ENCODE measurements at regions not wholly inside any gene's neighbourhood (a gene's known extent, or its start where the extent isn't known, plus 50 kb on each side); places are given as distances from the start of the nearest gene placed in this dataset.
"Not testable (repeated sequence)": the region's sequence is repeated elsewhere in the genome, so short reads cannot be mapped to it uniquely, and the experiment has no call there.

GRCh38 chrX:124717537-124717936, 371.2 kb downstream of the SH2D1A start:
- no peak for DNase-seq (ENCODE audit: low spot score)

DNA sequence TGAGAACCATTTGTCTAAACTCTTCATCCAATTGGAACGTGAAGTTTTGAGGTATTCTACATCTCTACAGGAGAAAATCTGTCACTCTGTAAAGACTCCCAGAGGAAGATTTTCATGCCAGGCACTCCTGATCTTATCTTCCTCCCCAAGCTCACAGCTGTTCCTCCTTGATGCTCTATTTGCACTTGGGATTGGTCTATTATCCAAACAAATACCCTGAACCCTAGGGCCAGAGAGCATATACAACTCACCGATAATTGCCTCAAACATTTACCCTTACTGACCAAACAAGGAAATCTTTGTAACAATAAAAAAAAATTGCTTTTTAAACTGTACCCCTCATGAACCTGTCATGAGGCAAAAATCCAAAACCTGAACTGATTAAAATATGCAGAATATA, 372.7 kb downstream of the SH2D1A start:
- no peak for DNase-seq (ENCODE audit: low spot score)

- DNase-seq (ENCODE audit: low spot score), result no peak
Measured at GRCh38 chrX:124720532-124720931, 374.2 kb downstream of the SH2D1A start.

GRCh38 chrX:124725502-124725901, 379.1 kb downstream of the SH2D1A start:
- no peak for DNase-seq (ENCODE audit: low spot score)

DNA sequence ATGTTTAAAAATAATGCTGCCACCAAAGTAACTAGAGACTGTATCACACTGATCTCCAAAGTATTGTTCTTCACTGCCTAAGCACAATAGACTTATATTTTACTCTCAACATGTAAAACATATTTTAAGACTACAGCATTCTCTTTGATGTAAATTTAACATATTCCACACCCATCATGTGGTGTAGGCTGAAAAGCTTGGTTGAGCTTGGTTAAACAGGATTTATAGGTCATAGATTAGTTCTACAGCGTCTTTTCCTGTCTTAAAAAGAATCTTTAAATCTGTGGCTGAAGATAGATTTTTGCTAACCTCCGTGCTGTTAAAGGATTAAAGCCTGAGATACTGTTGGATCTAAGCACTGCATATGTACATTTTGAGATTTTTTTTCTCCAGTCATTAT, 379.9 kb downstream of the SH2D1A start:
- no peak for DNase-seq (ENCODE audit: low spot score)

DNA sequence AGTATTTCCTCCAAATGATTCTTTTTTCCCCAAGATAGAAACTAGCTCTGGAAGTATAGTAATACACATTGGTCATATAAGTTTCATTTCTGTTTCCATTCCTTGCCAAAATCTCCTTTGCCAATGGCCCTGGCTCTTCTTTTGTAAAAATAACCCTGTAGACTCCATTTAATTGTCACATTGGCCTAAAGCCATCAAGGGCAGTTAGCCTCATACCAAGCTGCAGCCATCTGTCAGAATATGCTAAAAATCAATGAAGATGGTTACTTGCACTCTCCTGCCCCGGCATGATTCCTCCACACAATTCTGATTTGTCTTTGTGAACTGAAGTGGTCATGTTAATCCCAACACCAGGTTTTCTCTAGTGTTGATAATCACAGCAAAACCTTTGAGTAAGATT, 380.5 kb downstream of the SH2D1A start:
- no peak for DNase-seq (ENCODE audit: low spot score)

DNA sequence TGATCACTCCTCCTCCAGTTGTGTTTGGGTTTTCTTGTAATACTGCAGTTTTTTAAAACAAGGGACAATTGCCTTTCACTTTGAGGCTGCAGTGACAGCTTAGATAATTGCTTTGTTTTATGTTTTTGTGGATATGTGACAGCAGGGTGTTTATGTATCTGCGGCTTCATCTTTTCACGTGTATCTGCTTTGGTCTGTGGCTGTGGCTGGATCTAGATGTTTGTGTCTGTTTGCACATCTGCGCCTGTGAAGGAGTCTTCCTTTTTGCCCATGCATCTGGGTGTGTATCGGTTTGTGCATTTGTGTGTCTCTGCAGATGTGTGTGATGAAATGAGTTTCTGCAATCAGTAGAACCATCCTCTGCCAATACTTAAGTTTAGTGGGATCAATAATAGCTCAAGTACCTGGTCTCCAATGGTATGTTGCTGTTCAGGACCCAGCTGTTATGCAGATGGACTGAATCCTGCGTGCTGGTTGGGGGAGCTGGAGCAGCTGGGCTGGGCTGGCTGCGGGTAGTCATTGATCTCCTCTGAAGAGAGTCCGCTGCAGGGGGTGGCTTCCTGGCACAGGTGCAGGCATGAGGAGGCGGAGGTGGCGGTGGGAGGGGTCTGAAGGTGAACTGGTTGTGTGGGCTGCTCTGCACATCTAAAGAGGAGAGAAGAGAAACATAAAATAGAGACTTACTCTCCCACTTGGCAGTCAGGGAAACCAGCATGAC, 390.3 kb downstream of the SH2D1A start:
- DNase-seq (ENCODE audit: low spot score), result no peak

DNA sequence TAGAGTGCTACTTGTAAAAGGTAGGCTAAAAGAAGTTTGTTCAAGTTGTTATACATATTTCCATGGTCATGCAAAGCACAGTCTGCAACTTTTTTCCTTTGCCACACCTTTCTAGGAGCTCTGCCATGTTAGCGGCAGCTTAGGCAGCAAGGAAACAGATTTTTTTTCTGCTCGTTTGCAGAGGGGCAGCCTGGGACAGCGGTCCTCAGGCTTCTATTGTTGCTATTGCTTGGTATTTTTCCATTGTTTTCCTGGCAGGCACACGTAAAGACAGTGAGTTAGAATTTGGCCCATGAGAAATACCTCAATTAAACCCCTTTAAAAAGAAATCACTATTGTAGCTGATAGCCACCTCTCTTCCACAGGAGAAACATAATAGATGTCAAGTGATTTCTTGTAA, 391.4 kb downstream of the SH2D1A start:
- no peak for DNase-seq (ENCODE audit: low spot score)

DNA sequence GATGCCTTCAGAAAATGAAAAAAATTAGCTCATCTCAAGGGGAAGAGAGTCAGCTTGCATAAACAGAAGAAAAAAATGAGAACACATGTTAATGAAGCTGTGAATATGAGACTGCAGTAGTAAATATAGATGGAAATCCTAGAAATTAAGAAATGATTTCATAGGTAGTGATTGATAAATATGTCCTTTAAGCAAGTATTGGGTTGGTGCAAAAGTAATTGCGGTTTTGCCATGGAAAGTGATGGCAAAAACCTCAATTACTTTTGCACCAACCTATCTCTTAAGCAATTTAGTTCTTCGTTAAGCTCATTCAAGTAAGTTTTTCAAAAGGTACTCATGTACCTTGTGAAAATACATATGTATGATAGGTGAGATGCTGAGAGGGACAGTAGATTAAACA, 400.9 kb downstream of the SH2D1A start:
- DNase-seq (ENCODE audit: low spot score), result no peak

DNA sequence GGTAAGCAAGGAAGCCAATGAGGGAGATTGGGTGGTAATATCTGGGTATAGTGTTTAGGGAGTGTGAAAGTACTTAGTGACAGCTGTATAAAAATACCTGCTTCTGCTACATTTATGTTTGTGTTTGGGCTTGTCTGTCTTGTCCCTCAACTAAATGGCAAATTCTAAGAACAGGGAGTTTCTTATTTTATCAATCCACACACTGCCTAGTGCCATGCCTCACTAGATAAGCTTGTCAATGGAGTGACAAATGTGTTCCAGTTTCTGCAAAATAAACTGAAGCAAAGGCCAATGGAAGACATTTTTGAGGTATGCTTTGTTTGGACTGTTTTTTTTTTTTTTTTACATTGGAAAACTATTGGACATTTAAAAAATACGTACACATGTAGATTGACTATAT, 418.0 kb downstream of the SH2D1A start:
- DNase-seq (ENCODE audit: low spot score), result no peak

- DNase-seq (ENCODE audit: low spot score), result no peak
Measured at GRCh38 chrX:124769166-124769565, 422.8 kb downstream of the SH2D1A start.

DNA sequence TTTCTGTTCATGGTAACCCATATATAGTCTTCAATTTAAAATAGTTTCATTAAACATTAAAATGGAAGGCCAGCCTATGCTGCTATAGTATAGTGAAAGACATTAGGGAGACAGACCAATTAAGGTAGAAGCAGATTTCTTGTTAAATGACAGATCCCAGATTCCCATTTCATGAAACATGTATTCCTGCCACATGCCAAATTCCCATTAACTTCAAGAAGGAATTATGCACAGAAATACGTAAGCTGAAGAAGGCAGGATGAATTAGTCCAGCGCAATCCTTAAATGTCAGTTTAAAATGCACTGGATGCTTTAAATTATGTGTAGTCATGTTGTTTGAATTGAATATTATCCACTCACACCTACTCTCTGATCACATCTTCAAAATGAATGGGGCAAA, 424.9 kb downstream of the SH2D1A start:
- DNase-seq (ENCODE audit: low spot score), result no peak

DNA sequence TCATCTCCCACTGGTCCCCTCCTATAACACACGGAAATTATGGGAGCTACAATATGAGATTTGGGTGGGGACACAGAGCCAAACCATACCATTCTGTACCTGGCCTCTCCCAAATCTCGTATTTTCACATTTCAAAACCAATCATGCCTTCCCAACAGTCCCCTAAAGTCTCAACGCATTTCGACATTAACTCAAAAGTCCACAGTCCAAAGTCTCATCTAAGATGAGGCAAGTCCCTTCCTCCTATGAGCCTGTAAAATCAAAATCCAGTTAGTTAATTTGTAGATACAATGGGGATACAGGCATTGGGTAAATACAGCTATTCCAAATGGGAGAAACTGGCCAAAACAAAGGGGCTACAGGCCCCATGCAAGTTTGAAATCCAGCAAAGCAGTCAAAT, 441.9 kb downstream of the SH2D1A start:
- DNase-seq (ENCODE audit: low spot score), result not testable (repeated sequence)

GRCh38 chrX:124789874-124790273, 443.5 kb downstream of the SH2D1A start:
- DNase-seq (ENCODE audit: low spot score), result not testable (repeated sequence)

DNA sequence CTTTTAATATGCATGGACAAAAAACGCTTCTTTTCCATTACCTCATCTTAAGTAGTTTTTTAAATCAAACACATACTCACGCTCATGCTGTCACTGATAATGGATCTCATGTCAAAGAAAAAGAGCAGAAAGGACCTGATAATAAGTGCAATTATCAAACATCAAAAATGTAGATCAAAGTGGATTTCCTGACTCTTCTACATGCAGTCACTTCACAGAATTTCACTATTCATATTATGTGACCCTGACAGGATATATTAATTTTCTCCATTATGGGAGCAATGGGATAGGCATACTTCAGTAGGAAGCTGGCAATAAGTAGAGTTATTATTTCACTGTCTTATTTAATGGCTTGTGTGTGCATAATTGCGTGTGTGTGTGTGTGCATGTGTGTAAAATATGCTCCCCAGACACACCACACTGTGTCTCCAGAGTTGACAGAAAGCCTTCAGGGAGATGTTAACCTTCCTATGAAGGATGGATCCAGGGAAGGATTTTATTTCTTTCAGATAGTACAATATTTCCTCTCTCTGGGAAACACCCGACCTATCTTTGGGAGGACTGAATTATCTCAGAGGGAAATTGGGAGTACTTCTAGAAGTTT, 445.2 kb downstream of the SH2D1A start:
- DNase-seq (ENCODE audit: low spot score), result no peak

GRCh38 chrX:124796989-124797388, 450.6 kb downstream of the SH2D1A start:
- no peak for DNase-seq (ENCODE audit: low spot score)

DNA sequence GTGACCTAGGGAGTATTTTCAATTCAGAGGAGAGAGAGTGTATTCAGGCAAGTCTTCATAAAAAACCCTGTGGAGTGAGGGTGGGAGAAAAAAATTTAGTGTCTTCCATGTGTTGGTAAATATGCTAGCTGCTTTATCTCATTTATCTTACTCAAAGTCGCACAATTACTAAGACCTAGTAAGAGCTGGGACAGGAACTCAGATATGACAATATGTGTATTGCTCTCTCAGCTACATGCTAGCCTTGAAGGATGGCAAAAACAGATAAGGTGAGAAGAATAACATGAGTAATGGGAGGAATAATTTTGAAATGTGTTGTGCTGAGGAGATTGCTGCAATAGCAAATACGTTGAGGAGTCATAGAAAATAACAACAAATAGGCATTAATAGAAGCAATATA, 458.6 kb downstream of the SH2D1A start:
- DNase-seq (ENCODE audit: low spot score), result no peak

DNA sequence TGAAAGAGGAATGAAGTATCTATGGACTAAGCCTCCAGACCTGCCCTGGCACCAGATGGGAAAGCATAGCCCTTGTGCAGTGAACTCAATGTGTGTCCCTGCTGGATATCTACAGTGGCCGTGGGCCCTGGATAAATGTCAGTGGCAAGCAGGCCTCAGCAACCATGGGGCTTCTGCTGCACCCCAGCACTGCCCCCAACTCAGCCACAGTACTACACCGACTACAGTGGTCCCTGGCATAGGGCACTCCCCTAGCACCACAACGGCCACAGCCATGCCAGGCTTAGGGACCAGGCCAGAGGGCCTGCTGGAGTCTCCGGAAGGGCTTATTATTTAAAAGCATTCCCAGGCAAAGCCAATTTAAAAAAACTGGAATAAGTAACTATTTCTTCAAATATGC, 459.1 kb downstream of the SH2D1A start:
- DNase-seq (ENCODE audit: low spot score), result no peak

DNA sequence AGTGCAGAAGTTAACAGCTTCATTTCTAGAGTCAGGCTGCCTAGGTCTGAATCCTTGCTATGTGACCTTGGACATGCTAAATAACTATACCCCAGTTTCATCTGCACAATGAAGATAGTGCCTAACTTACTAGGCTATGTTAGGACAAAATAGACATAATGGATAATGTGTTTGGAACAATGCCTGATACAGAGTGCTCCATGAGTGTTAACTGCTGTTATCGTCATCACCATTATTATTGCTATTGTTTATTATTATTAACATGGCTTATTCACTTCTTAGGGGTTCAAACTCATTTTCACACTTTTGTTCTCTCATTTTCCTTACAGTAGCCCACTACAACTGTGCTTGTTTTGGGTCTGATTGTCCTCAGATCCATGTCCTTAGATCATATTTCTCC, 467.7 kb downstream of the SH2D1A start:
- DNase-seq (ENCODE audit: low spot score), result no peak

- no peak for DNase-seq (ENCODE audit: low spot score)
Measured at GRCh38 chrX:124818033-124818432, 471.7 kb downstream of the SH2D1A start.

DNA sequence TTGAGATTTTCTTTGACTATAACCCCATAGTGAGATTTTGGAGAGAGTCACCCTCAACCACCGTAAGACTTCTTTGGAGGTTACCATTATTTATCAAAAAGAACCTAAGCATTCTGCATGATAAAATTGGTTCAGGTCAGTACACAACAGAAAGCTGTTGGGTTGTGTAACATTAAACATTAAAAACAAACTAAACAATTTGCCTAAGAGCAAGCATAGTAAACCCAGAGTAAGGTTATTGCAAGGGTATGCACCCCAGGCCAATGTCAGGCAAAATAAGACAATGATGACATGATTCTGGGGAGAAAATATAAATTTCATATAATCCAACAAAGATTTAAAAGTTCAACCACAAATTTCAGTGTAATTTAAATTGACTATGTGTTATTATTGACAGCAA, 472.4 kb downstream of the SH2D1A start:
- no peak for DNase-seq (ENCODE audit: low spot score)

DNA sequence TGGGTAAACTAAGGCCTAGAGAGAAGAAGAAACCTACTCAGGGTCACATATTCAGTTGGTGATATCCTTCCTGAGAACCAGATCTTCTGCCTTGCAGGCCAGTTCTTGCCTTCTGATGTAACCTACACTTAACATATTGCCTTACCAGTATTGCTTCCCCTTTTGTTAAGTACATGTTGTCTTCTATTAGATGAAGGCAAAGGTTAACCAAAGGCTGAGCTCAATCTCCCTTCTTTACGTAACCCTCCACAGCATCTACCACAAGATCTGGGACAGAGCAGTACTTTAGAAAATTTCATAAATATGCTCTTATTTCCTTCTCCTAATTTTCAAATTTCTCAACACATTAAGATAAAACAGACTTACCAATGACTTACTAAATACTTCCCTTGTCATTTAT, 474.4 kb downstream of the SH2D1A start:
- no peak for DNase-seq (ENCODE audit: low spot score)

DNA sequence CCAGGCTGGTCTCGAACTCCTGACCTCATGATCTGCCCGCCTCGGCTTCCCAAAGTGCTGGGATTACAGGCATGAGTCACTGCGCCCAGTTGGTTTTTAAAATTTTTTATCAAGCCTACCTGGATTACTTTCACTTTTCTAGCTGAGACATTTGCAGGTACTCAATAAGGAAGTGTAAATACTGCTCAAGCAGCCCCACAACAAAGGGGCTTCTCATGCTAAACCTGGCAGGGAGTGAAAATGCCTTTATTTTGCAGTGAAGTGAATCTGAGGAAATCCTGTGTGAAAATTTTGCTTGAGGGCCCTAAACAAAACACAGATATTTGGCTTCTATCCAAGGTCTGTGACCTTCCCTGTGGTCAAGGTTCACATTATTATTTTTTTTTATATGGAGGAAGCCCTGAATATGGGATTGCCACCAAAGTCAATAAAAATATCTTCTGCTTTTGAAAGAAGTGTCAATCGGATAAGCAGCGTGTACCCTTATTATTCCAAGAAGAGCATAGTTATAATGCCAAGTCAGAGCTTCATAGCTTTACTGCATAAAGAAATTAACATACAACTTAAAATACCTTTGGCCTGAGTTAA, 481.0 kb downstream of the SH2D1A start:
- no peak for DNase-seq (ENCODE audit: low spot score)

DNA sequence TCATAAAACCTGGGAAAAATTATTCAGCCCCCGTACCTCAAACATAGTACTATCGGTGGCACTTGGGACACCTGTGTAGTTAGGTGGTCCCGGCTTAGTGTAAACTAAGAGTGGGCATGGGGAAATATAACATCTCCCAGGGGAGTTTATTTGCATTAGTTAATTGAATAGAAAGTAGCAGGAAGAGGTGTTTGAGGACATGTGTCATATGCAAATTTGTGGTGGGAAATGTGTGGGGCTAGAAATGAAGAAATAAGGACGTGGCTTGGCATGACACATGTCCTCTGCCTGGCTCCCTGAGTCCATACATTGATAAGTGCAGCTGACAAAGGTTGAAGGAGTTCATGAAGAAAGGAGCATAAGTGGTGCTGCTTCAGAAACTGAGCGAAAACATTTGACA, 483.6 kb downstream of the SH2D1A start:
- no peak for DNase-seq (ENCODE audit: low spot score)
